ENCODE measurements at regions not wholly inside any gene's neighbourhood (a gene's known extent, or its start where the extent isn't known, plus 50 kb on each side); places are given as distances from the start of the nearest gene placed in this dataset.
"Not testable (repeated sequence)": the region's sequence is repeated elsewhere in the genome, so short reads cannot be mapped to it uniquely, and the experiment has no call there.

GRCh38 chr2:138273280-138273679, 228.3 kb upstream of the SPOPL start:
- DNase-seq (ENCODE audit: low spot score) = not testable (repeated sequence)

- DNase-seq (ENCODE audit: low spot score) = peak; percentile 64
These were observed 226.9 kb upstream of the SPOPL start for GRCh38 chr2:138274421-138275291.

- no peak for DNase-seq (ENCODE audit: low spot score)
These were observed 226.3 kb upstream of the SPOPL start for GRCh38 chr2:138275292-138275690.

GRCh38 chr2:138275881-138276280, 225.7 kb upstream of the SPOPL start:
- peak; percentile 51 for DNase-seq (ENCODE audit: low spot score)

- DNase-seq (ENCODE audit: low spot score) = no peak
These were observed 225.2 kb upstream of the SPOPL start for GRCh38 chr2:138276339-138276738.

DNA sequence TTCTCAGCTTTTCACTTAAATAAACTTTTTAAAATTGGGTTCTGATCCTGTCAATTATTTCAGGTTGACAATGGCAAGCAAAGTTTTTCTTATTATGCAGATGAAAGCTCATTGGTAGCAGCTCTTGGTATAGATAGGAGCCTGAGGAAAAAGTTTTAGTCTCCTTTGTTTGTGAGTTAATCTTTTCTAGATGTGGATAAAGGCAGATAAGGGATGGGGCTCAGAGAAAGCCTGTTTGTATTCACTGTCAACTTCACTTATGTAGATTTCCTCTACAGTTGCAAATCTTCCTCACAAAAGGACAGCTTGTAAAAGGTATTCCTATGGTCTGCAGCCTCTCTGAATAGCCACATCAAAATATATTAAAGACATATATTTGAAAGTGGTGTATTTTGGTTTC, 224.5 kb upstream of the SPOPL start:
- no peak for DNase-seq (ENCODE audit: low spot score)

DNA sequence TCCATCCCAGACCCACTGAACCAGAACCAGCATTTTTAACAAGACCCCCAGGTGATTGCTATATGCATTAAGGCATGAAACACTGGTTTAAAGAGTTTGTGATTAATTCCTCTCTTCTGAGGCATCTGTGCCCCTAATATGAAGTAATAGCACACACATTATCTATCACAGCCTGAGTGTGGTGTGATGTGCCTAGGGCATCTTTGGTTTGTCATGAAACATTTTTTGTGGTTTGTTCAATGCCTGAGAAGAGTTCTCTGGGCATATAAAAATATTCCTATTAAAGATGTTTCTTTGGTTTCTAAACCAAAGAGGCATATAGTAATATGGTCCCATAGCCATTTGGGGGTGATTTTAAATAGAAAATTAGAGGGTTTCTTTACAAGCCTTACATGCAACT, 221.7 kb upstream of the SPOPL start:
- no peak for DNase-seq (ENCODE audit: low spot score)

GRCh38 chr2:138280999-138281695, 220.4 kb upstream of the SPOPL start:
- no peak for DNase-seq (ENCODE audit: low spot score)

DNA sequence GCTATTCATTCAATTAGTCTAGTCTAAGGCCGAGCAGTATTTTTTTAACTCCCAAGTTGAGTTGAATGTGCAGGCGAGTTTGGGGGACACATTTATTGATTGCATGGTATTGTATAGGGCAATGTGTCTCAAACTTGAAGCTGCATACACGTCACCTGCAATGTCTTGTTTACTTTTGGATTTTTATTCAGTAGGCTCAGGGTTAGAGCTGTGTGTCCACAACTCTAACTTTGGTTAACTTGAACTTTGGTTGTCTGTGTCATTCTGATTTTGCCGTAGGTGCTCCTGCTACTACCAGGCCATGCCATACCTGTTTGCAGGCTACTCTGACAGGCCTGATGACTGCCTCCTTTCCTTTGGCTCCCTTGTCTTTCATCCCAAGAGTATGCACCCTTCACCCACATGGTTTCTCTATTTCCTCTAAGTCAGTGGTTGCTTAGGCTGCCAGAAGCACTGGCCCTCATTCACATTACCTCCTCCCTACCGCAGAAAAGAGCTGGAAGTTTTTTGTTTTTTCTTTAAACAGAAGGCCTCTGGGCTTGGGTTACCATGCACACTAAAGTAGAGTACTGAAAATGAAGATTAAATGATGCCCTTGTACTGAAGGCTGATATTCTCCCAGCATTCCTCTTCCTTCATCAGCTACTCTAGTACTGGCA, 219.4 kb upstream of the SPOPL start:
- no peak for DNase-seq (ENCODE audit: low spot score)

GRCh38 chr2:138291805-138292204, 209.8 kb upstream of the SPOPL start:
- DNase-seq (ENCODE audit: low spot score) = no peak

DNA sequence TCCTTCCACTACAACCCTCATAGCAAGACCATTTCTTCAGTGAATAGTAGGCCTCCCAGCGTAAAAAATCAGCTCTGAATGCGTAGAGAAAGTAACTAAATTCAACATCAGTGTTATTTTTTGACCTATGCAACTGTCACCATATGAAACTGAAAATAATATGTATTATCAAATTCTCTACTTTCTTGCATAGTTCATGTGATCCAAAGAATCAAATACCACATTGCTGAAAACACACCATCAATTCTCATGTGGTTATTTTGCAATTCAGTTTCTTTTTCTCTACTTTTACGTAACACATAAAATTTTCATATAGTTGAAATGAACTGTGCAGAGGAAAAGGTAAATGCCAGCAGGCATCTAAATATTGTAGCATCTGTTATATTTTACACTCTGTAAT, 208.5 kb upstream of the SPOPL start:
- no peak for DNase-seq (ENCODE audit: low spot score)

DNA sequence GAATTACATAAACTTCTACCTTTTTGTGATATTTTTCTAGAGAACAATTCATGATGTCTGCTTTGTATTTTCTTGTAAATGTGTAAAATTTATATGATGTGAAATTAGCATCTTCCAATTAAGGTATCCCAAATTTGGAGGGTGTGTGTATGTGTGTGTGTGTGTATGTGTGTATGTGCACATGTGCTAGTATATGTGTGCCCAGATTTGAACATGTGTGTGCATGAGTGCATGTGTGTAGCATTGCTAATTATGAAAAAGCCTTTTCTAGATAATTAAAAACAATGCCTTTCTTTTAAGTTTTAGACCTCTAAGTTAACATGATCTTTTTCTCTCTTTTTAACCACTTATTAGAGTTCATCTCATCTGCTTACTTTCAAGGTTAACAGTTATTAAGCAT, 208.0 kb upstream of the SPOPL start:
- no peak for DNase-seq (ENCODE audit: low spot score)

GRCh38 chr2:138294451-138294850, 207.1 kb upstream of the SPOPL start:
- no peak for DNase-seq (ENCODE audit: low spot score)

- no peak for DNase-seq (ENCODE audit: low spot score)
These were observed 205.2 kb upstream of the SPOPL start for GRCh38 chr2:138296365-138296764.

DNA sequence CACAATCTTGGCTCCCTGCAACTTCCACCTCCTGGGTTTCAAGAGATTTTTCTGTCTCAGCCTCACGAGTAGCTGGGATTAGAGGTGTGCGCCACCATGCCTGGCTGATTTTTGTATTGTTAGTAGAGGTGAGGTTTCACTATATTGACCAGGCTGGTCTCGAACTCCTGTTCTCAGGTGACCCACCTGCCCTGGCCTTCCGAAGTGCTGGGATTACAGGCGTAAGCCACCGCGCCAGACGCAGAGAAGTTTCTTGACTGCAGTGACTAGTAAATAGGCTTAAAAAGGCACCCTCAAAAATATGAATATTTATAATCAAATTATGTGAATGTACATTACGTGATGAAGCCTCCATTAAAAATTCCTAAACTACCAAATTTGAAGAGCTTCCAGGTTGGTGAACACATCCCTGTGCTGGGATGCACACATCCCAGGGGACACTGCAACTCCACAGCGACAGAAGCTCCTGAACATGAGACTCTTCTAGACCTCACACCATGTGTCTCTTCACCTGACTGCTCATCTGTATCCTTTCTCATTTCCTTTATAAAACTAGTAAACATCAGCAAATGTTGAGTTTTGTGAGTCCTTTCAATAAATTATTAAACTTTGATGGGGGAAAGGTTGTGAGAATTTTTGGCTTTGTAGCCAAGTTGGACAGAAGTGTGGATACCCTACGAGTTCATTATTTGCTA, 203.3 kb upstream of the SPOPL start:
- DNase-seq (ENCODE audit: low spot score) = no peak

- DNase-seq (ENCODE audit: low spot score) = no peak
These were observed 202.7 kb upstream of the SPOPL start for GRCh38 chr2:138298900-138299299.

- no peak for DNase-seq (ENCODE audit: low spot score)
These were observed 194.9 kb upstream of the SPOPL start for GRCh38 chr2:138306626-138307025.

DNA sequence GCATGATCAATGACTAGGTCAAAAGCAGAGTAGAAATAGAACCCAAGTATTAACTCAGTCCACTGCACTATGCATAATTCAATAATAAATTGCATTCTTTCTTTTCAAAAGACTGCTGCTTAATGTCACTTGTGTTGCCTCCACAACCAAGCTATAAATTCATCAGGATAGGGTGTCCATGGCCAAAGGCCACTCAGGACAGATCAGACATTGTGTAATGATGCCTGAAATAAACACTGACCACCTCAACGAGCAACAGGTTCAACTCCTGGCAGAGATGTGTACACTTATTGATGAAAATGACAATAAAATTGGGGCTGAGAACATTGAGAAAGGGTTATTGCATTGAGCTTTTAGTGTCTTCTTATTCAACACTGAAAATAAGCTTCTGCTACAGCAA, 194.5 kb upstream of the SPOPL start:
- DNase-seq (ENCODE audit: low spot score) = no peak

- no peak for DNase-seq (ENCODE audit: low spot score)
These were observed 191.8 kb upstream of the SPOPL start for GRCh38 chr2:138309760-138310159.

DNA sequence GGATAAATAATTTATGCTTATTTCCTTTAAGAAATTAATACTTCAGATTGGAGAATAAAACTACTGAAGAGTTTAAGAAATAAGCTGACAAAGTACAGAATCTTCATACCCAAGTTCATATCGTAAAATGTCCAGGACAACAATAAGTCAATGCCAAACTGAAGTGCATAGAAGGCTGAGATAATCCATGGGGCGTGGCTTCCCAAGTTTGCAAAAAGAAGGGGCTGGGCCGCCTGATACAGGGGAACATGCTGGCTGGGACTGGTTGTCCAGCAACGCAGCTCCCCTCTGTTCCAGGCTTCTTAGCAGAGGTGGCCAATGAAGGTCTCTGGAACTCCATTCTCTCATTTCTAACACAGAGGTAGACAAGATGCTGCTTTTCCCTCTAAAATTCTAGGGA, 189.5 kb upstream of the SPOPL start:
- no peak for DNase-seq (ENCODE audit: low spot score)

DNA sequence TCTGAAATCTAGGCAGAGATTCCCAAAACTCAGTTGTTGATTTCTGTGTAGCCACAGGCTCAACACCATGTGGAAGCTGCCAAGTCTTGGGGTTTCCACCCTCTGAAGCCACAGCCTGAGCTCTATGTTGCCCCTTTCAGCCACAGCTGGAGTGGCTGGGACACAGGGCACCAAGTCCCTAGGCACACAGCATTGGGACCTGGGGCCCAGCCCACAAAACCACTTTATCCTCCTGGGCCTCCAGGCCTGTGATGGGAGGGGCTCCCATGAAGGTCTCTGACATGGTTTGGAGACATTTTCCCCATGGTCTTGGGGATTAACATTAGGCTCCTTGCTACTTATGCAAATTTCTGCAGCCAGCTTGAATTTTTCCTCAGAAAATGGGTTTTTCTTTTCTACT, 186.0 kb upstream of the SPOPL start:
- not testable (repeated sequence) for DNase-seq (ENCODE audit: low spot score)

GRCh38 chr2:138319616-138320015, 182.0 kb upstream of the SPOPL start:
- DNase-seq (ENCODE audit: low spot score) = no peak
